Loucy (cell line): ENCODE measurements at regions not wholly inside any gene's neighbourhood (a gene's known extent, or its start where the extent isn't known, plus 50 kb on each side); places are given as distances from the start of the nearest gene placed in this dataset.

Source experiments
- CTCF ChIP-seq: fragments of 200-600 bp; sonication (generic); conservative IDR thresholded peaks from 2 replicates; pipeline ENCODE4 v1.5.1; 2014; ENCODE audit warnings: mild to moderate bottlenecking, antibody characterized with exemption, low read length
- EZH2phosphoT487 ChIP-seq: fragments of 200-600 bp; IDR thresholded peaks from 2 replicates; pipeline ENCODE4 v1.6.1; 2018; ENCODE audit warnings: antibody characterized with exemption, mild to moderate bottlenecking, moderate library complexity, borderline replicate concordance

DNA sequence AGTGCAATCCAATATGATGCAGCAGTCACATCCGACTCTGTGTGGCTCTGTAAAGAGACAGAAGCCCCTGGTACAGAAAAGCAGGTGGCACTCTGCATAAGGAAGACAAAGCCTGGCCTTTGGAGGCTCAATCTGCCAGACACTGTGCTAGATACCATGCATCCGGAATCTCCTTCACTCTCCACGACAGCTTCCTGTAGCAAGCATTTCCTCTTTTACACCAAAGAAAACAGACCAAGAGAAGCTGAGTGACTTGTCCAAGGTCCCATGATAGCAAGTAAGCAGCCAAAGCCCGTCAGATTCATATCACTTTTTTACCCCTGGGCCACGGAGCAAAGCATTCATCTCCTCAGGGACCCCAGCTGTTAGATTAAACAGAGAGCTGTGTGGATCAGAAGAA, 64.2 kb upstream of the SMIM23 start:
- no peak for TF ChIP-seq EZH2phosphoT487
- no peak for TF ChIP-seq CTCF
